ENCODE measurements at regions not wholly inside any gene's neighbourhood (a gene's known extent, or its start where the extent isn't known, plus 50 kb on each side); places are given as distances from the start of the nearest gene placed in this dataset.

DNA sequence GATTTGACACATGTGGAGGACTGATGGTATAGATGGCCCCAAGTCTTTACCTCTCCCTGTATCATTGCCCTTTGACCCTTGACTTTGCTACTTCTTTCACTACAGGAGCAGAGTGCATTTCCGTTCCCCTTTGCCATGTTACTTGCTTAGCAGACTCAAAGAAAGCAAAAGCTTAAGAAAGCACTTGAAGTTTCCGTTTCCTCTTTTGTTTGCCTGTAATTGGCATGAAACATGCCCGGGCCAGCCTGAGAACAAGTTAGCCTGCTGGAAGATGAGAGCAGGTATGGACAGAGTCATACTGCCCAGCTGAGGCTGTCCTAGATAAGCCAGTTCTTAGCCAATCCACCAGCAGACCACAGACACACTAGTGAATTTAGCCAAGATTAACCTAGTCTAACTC lies 206.0 kb downstream of the BCOR start:
- H3K27me3 ChIP-seq (ENCODE audit: control insufficient read depth, insufficient read depth, low read length): no peaks in the 10 kb centered on the region
- TF ChIP-seq, protein P1, sequence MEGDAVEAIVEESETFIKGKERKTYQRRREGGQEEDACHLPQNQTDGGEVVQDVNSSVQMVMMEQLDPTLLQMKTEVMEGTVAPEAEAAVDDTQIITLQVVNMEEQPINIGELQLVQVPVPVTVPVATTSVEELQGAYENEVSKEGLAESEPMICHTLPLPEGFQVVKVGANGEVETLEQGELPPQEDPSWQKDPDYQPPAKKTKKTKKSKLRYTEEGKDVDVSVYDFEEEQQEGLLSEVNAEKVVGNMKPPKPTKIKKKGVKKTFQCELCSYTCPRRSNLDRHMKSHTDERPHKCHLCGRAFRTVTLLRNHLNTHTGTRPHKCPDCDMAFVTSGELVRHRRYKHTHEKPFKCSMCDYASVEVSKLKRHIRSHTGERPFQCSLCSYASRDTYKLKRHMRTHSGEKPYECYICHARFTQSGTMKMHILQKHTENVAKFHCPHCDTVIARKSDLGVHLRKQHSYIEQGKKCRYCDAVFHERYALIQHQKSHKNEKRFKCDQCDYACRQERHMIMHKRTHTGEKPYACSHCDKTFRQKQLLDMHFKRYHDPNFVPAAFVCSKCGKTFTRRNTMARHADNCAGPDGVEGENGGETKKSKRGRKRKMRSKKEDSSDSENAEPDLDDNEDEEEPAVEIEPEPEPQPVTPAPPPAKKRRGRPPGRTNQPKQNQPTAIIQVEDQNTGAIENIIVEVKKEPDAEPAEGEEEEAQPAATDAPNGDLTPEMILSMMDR (IDR thresholded peaks at IDR 0.05; ENCODE audit: insufficient read depth, low read length, poor library complexity, severe bottlenecking): no peak
- H3K4me3 ChIP-seq (ENCODE audit: low read depth, low read length): no peak overlapping the region
- no peaks in the 10 kb centered on the region for H3K36me3 ChIP-seq (ENCODE audit: control insufficient read depth, insufficient read depth, low read length)
- no peak for DNase-seq (ENCODE audit: low read depth)

- Histone ChIP-seq H3K36me3 (ENCODE audit: control insufficient read depth, insufficient read depth, low read length) (no peaks in the 10 kb centered on the region), H3K4me3 (ENCODE audit: low read depth, low read length) (no peak overlapping the region), H3K27me3 (ENCODE audit: control insufficient read depth, insufficient read depth, low read length) (no peaks in the 10 kb centered on the region)
- TF ChIP-seq, protein P1 (IDR thresholded peaks at IDR 0.05; ENCODE audit: insufficient read depth, low read length, poor library complexity, severe bottlenecking): no peak
- no peak for DNase-seq (ENCODE audit: low read depth)
These were observed 204.1 kb downstream of the BCOR start for GRCh38 chrX:39893417-39894338.

DNA sequence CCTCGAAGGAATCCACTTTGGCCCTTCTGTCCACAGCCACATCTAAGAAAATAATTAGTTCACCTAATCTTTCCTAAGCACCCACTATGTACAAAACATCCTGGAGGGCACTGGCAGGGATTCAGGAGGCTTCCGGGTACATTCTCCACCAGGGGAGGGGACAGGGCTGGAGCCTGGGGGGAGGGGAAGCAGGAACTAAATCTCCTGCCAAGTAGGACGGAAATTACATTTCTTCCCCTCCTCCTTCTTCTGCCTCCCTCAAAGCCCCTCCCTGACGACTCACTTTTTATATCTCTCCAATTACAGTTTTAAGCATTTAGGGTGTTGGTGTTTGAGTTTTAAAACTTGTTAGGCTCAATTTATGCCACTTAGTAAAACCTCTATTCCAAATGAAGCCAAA lies 203.1 kb downstream of the BCOR start:
- TF ChIP-seq, protein P1 (IDR thresholded peaks at IDR 0.05; ENCODE audit: insufficient read depth, low read length, poor library complexity, severe bottlenecking): no peak
- no peak for DNase-seq (ENCODE audit: low read depth)
- no peaks in the 10 kb centered on the region for H3K36me3 ChIP-seq (ENCODE audit: control insufficient read depth, insufficient read depth, low read length)
- H3K4me3 ChIP-seq (ENCODE audit: low read depth, low read length): no peak overlapping the region
- no peaks in the 10 kb centered on the region for H3K27me3 ChIP-seq (ENCODE audit: control insufficient read depth, insufficient read depth, low read length)

DNA sequence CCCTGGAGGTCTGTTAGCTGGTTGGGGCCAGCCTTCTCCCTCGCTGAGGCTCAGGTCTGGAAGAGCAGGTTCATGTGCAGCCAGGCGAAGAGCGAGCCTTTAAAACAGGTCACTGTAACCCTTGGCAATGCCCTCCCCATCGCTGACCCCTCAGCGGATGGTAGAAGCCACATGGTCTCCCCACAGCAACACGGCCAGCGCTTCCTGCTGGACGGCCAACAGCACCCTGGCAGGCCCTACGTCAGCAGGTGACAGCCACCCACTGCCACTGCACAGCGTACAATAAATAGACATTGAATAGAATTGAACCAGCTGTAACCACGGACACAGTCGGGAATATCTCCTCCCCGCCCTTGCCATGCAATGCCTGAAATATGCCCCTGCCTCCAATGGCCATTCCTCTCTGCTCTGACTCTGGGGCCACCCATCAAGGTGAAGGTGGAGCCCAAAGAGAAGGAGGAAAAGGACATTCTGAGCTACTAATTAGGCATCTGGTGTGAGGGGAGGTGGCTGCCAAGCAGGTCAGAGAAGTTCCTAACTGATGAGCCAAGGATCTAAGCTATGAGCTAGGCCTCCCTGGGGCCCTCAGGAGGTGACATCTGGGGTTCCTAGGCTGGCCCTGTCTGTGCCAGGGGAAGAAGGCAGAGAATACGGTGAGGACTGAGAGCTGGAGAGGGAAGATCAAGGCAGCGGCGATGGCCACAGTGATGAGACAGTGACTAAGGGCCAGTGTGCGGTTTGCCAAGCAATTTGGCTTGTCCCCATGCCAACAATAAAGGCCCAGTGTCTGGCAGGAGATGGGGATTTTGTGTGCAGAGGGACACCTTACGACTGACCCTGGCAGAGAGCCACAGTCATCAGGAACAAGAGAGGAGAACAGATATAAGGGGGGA lies 202.3 kb downstream of the BCOR start:
- H3K4me3 ChIP-seq (ENCODE audit: low read depth, low read length): no peak overlapping the region

DNA sequence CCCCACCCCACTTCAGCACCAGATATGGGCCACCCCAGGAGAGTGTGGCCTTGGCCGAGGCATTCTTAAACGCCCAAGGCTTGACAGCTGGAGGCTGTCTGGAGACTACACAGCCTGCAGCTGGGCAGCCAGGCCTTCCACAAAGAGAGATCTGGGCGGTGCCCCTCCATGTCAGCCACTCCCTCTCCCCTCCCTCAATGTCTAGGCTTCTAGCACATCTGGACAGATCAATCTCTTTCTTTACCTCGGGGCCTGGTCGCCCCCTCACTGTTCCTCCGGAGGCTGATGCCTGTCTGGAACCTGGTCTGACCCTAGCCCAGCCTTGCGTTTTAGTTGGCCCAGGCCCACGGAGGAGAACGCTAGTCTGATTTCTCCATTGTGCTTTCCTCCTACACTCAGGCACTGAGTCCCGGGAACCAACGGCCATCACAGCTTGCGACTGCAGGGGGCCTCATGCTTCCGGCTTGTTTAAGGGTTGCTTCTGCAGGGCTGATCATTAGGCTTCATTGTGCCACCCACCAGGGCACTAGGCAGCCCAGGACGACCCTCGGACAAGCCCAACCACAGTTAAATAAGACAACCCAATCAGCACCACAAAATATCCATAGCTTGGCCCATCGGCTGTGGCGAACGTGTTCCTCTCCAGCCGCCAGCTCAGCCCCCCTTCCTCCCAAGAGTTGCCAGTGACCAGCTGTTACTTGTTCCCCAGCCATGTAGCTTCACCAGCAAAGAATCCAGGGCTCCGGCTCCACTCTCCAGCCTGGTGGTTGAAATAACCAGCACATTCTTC lies 200.6 kb downstream of the BCOR start:
- Histone ChIP-seq H3K36me3 (ENCODE audit: control insufficient read depth, insufficient read depth, low read length) (no peaks in the 10 kb centered on the region), H3K27me3 (ENCODE audit: control insufficient read depth, insufficient read depth, low read length) (peaks cover 5% of the 10 kb centered on the region), H3K4me3 (ENCODE audit: low read depth, low read length) (no peak overlapping the region)
- TF ChIP-seq, protein P1 (IDR thresholded peaks at IDR 0.05; ENCODE audit: insufficient read depth, low read length, poor library complexity, severe bottlenecking): peak; percentile 3
- DNase-seq (ENCODE audit: low read depth): no peak

More for the DNA sequence above, 202.3 kb downstream of the BCOR start:
- Histone ChIP-seq H3K27me3 (ENCODE audit: control insufficient read depth, insufficient read depth, low read length) (peaks cover under 1% of the 10 kb centered on the region), H3K36me3 (ENCODE audit: control insufficient read depth, insufficient read depth, low read length) (no peaks in the 10 kb centered on the region)
- DNase-seq (ENCODE audit: low read depth): no peak
- TF ChIP-seq, protein P1 (IDR thresholded peaks at IDR 0.05; ENCODE audit: insufficient read depth, low read length, poor library complexity, severe bottlenecking): no peak
